Testis (tissue), 2 donors: ENCODE measurements at regions not wholly inside any gene's neighbourhood (a gene's known extent, or its start where the extent isn't known, plus 50 kb on each side); places are given as distances from the start of the nearest gene placed in this dataset.

Source experiments
- CTCF ChIP-seq, 3 experiments: fragments of 450-650 bp in 2 of 3; fragments of 200-600 bp in 1 of 3; sonication (generic) in 1 of 3; IDR thresholded peaks; one replicate each; pipeline ENCODE4 v1.5.1; 2016 to 2019; ENCODE audit warnings: antibody characterized with exemption in 3 of 3, mild to moderate bottlenecking in 2 of 3, moderate library complexity in 1 of 3
- POLR2A ChIP-seq: fragments of 450-650 bp; IDR thresholded peaks from one replicate; pipeline ENCODE4 v1.6.1; 2017; ENCODE audit warnings: antibody characterized with exemption, mild to moderate bottlenecking, moderate library complexity

GRCh38 chrX:39304746-39305145 is 503.5 kb downstream of the MID1IP1 start:
- TF ChIP-seq POLR2A (no peak), CTCF (IDR thresholded peaks at IDR 0.05) (no peak)
